ENCODE measurements at regions not wholly inside any gene's neighbourhood (a gene's known extent, or its start where the extent isn't known, plus 50 kb on each side); places are given as distances from the start of the nearest gene placed in this dataset.

GRCh38 chr10:4169448-4169847, 384.4 kb upstream of the KLF6 start:
- no peak overlapping the region for H3K4me3 Mint-ChIP-seq
- no peaks in the 10 kb centered on the region for H3K36me3 ChIP-seq (replicated peaks in 1 of 2; ENCODE audit: control extremely low read depth in 1 of 2, control insufficient read depth in 1 of 2, extremely low read depth in 1 of 2, insufficient read depth in 2 of 2, low read length in 1 of 2)
- CTCF ChIA-PET, result no interaction called here
- intact Hi-C loops (cut with micrococcal nuclease), result no loop called here
- H3K4me1 Mint-ChIP-seq, result peaks cover 14% of the 10 kb centered on the region
- peaks cover 0 to 7% of the 10 kb centered on the region in 2 donors for H3K4me1 ChIP-seq (ENCODE audit: control insufficient read depth in 2 of 2, insufficient read depth in 2 of 2, low read length in 2 of 2)
- no CpG with 5 or more reads among the region's 1 CpG for WGBS (ENCODE audit: insufficient coverage)
- no peaks in the 10 kb centered on the region for H3K27me3 ChIP-seq (replicated peaks in 1 of 4; ENCODE audit: control extremely low read depth in 1 of 4, control insufficient read depth in 3 of 4, insufficient read depth in 4 of 4, low read length in 3 of 4)
- H3K9me3 Mint-ChIP-seq (ENCODE audit: insufficient read depth), result peaks cover 8% of the 10 kb centered on the region
- H3K9ac ChIP-seq (ENCODE audit: low read length), result no peak overlapping the region
- H3K27ac Mint-ChIP-seq, result no peak overlapping the region
- H3K9me3 ChIP-seq (ENCODE audit: control extremely low read depth in 1 of 3, control insufficient read depth in 2 of 3, insufficient read depth in 1 of 3, low read length in 2 of 3), result peaks cover 0 to 8% (median 2%) of the 10 kb centered on the region in 3 donors
- DNase-seq, result no peak
- no peaks in the 10 kb centered on the region for H3K27me3 Mint-ChIP-seq
- POLR2A ChIA-PET, result no interaction called here
- no peak overlapping the region for H3K4me3 ChIP-seq (ENCODE audit: control extremely low read depth in 1 of 5, extremely low read depth in 1 of 5, insufficient read depth in 1 of 5, low read depth in 2 of 5, low read length in 4 of 5)
- no peak overlapping the region for H3K27ac ChIP-seq (ENCODE audit: low read length in 2 of 2)
- H3K4me2 ChIP-seq (replicated peaks; ENCODE audit: low read depth, low read length, poor library complexity, severe bottlenecking), result no peak overlapping the region
- no peaks in the 10 kb centered on the region for H4K20me1 ChIP-seq (ENCODE audit: control insufficient read depth, insufficient read depth, low read length, poor library complexity, severe bottlenecking)
- no peak for TF ChIP-seq CTCF (IDR thresholded peaks at IDR 0.05)
- no peak for TF ChIP-seq EZH2 (IDR thresholded peaks at IDR 0.05; ENCODE audit: borderline replicate concordance, insufficient read depth, low read depth, low read length, poor library complexity, severe bottlenecking)
- no peak overlapping the region for H2AFZ ChIP-seq (ENCODE audit: insufficient read depth, low read depth, low read length, poor library complexity, severe bottlenecking)
- no peak for ATAC-seq (ENCODE audit: low read depth)
- H3K79me2 ChIP-seq (ENCODE audit: control insufficient read depth, insufficient read depth, low read length), result no peaks in the 10 kb centered on the region

- Histone ChIP-seq H3K4me2 (replicated peaks; ENCODE audit: low read depth, low read length, poor library complexity, severe bottlenecking) (no peak overlapping the region), H2AFZ (ENCODE audit: insufficient read depth, low read depth, low read length, poor library complexity, severe bottlenecking) (no peak overlapping the region), H3K27me3 (replicated peaks in 1 of 4; ENCODE audit: control extremely low read depth in 1 of 4, control insufficient read depth in 3 of 4, insufficient read depth in 4 of 4, low read length in 3 of 4) (no peaks in the 10 kb centered on the region), H3K79me2 (ENCODE audit: control insufficient read depth, insufficient read depth, low read length) (no peaks in the 10 kb centered on the region), H3K36me3 (replicated peaks in 1 of 2; ENCODE audit: control extremely low read depth in 1 of 2, control insufficient read depth in 1 of 2, extremely low read depth in 1 of 2, insufficient read depth in 2 of 2, low read length in 1 of 2) (no peaks in the 10 kb centered on the region), H3K27ac (ENCODE audit: low read length in 2 of 2) (no peak overlapping the region), H3K9ac (ENCODE audit: low read length) (no peak overlapping the region), H3K4me3 (ENCODE audit: control extremely low read depth in 1 of 5, extremely low read depth in 1 of 5, insufficient read depth in 1 of 5, low read depth in 2 of 5, low read length in 4 of 5) (no peak overlapping the region), H3K4me1 (ENCODE audit: control insufficient read depth in 2 of 2, insufficient read depth in 2 of 2, low read length in 2 of 2) (peaks cover 0 to 7% of the 10 kb centered on the region in 2 donors), H3K9me3 (ENCODE audit: control extremely low read depth in 1 of 3, control insufficient read depth in 2 of 3, insufficient read depth in 1 of 3, low read length in 2 of 3) (peaks cover 0 to 4% (median 0%) of the 10 kb centered on the region in 3 donors), H4K20me1 (ENCODE audit: control insufficient read depth, insufficient read depth, low read length, poor library complexity, severe bottlenecking) (no peaks in the 10 kb centered on the region)
- DNase-seq (no peak), ATAC-seq (ENCODE audit: low read depth) (no peak)
- WGBS (ENCODE audit: insufficient coverage), result 95% methylated on average over 8 of the region's 8 CpGs
- POLR2A ChIA-PET, result no interaction called here
- H3K4me1 Mint-ChIP-seq, result peaks cover 14% of the 10 kb centered on the region
- H3K4me3 Mint-ChIP-seq, result no peak overlapping the region
- TF ChIP-seq EZH2 (IDR thresholded peaks at IDR 0.05; ENCODE audit: borderline replicate concordance, insufficient read depth, low read depth, low read length, poor library complexity, severe bottlenecking) (no peak), CTCF (IDR thresholded peaks at IDR 0.05) (no peak)
- no peaks in the 10 kb centered on the region for H3K27me3 Mint-ChIP-seq
- no peak overlapping the region for H3K27ac Mint-ChIP-seq
- CTCF ChIA-PET, result no interaction called here
- no peaks in the 10 kb centered on the region for H3K9me3 Mint-ChIP-seq (ENCODE audit: insufficient read depth)
- intact Hi-C loops (cut with micrococcal nuclease), result no loop called here
Observed at GRCh38 chr10:4167216-4167615, 382.2 kb upstream of the KLF6 start.

All from B cell (primary cell).